AG20443 (cell line): ENCODE measurements at regions not wholly inside any gene's neighbourhood (a gene's known extent, or its start where the extent isn't known, plus 50 kb on each side); places are given as distances from the start of the nearest gene placed in this dataset.

Experiments
- DNase-seq: peaks from one replicate; pipeline ENCODE4 v3.0.0; 2012; ENCODE audit warnings: low spot score, mixed read lengths

DNA sequence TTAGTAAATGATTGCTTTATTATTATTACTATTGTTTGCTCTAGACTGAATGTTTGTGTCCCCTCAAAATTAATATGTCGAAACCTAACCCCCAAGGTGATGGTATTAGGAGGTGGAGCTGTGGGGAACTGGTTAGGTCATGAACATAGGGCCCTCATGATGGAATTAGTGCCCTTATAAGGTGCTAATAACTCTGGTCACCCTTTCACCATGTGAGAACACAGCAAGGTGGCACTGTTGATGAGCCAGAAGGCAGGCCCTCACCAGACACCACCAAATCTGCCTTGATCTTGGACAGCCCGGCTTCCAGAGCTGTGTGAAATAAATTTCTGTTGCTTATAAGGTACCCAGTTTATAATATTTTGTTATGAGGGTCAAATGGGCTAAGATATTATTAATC is 95.8 kb downstream of the BDNF start:
- no peak for DNase-seq

DNA sequence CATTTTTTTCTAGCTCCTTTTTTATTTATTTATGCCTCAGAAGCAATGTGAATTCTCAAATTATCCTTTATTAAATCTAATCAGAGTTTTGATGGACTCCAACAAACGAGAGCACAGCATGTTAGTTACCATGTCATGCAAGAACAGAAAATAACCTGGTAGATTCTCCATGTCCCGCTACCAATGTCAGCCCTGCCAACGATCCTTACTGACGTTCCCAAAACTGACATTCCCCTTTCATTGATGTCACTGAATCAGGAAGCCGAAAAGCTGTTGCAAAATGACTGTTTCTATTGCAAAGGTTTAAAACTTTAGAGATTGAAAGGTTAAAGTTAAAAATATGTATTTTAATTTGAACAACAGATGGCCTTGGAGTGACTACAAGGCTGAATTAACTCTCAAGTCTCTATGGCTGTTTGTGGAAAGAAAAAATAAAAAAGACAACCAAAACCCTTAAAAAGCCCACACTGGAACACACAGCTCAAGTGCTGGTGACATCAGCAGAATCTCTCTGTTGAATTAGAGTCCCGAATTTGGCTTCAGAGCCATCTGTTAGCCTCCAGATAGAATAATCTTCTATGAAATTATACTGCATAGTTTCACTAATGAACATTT is 96.8 kb downstream of the BDNF start:
- no peak for DNase-seq

DNA sequence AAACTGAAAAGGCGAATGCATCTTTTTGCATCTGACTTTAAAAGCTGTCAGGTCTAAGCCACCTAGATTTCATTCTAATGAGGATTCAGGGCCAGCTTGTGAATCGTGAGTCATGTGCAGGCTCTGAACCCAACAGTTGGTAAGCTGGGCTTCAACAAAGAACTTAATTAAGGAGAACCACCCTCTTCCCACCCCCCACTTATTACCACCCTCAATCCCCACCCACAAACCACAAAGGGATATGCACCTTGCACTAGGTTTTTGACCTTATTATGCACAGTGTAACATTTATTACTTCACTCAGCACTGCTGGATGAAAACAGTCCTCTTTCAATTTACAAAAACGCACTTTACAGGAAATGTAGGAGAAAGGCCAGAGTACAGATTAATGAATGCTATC is 94.1 kb upstream of the LIN7C start:
- DNase-seq, result no peak

DNA sequence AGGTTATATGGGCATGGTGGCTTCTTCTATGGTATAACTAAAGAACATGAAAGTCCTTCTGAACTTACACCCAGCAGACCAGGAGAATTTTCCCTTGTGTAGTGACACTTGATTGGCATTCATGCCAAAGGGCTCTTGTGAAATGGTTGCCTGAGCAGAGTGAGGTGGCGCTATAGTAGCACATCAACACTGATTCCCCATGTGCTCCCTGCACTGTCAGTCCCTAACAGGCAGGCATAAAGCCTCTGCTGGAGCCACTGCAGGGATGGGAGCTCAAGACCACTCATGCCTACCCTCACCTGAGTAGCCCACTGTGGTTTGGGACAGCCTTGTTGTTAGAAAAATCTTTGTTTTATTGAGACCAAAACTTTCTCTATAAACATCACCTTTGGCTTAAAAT is 92.6 kb upstream of the LIN7C start:
- no peak for DNase-seq

DNA sequence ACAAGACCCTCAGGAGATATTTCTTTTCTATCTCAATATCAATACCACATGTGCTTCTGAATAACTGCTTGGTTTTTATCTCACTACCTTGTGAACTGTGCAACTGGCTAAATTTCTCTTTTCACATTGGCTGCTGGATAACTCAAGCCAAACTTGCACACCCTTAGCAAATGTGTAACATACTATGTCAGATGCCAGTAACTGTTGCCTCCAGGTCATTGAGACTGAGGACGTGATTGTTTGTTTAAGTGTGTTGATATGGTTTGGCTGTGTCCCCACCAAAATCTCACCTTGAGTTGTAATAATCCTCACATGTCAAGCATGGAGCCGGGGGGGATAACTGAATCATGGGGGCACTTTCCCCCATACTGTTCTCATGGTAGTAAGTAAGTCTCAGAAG is 90.2 kb upstream of the LIN7C start:
- DNase-seq, result no peak

DNA sequence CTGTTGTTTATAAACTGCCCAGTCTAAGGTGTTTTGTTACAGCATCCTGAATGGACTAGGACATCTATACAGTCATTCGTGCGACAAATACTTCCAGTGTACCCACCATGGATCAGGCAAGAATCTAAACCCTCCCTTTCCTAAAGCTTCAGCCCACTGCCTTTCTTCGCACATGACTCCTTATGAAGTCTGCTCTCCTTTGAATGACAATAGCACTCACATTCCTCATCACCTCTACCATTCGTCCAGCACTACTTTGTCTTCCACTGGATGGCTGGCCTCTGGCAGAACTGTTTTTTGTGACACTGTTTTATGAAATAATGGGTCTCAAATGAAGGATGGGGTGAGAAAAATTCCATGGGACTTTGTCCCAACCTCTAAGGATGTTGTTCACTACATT is 89.8 kb upstream of the LIN7C start:
- DNase-seq, result no peak

DNA sequence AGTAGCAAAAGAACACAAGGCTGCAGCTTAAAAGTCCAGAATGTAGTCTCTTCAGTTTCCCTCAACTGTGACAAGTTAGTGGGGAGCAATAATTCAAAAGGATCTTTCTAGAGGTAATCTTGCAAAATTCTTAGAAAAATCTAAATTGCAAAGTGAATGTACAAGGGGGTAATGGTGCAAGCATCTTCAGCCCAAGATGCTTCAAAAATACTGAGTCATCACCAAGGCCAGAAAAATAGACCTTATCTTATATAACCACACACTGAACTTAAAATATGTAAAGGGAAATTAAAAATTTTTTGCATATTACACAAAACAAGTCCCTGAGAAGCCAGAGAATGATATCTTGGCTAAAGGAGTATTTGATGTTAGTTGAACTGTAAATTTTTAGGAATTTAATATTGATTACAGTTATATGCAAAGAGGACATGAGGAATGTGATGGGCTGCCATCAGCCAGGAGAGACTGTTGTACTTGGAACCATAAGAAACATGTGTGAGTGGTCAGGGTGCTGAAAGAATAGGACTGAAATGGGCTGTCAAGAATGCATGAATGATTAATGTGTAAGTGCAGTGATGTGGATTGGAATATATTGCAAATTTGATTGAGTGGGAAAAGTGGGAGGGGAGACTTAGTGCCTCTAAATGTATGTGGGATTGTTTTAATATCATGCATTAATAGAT is 85.7 kb upstream of the LIN7C start:
- DNase-seq, result no peak

DNA sequence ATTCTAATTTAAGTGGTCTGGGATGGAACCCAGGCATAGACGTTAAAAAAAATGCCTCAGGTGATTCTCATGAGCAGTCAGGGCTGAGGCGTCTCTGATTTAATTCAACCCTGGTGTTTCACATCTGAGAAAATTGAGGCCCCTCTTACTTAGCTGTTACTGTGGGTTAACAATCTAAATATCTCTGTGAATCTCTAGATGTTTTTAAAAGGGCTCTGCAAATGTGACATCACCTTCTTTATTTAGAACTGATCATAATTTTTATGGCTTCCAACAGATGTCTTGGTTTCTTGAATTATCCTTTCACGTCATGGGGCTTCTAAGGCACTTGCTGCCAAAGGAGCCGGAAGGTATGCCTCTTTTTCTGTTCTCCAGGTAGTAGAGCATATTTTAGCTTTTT is 76.1 kb upstream of the LIN7C start:
- no peak for DNase-seq

DNA sequence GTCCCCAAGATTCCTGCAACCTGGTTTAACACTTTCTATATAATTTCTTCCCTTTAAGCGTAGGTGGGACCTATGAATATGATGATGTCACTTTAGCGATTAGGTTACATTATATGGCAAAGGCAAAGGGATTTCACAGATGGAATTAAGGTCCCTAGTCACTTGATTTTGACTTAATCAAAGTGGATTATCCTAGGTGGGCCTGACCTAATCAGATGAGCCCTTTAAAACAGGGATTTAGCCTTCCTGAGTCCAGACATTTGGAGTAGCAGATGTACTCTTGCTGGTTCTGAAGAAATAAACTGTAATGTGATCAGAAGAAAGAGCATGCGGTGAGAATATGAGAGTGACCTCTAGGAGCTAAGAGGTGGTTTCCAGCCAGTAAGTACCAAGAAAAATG is 67.8 kb upstream of the LIN7C start:
- no peak for DNase-seq

DNA sequence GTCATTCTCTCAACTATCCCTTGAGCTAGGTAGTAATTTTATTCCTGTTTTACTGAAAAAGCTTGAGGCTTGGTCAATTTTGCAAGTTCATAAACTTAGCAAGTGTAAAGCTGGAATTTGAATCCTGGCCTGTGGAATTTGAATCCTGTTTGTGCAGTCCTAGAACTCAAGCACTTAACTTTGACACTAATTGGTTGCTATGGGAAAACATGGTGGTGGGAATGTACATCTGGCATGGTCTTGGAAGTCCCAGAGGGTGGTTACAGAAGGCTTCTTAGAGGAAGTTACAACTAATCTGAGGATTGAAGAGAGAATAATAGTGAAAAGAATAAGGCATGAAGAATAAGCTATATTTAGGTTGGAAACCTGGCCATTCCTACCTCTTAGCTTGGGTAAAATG is 66.5 kb upstream of the LIN7C start:
- no peak for DNase-seq

DNA sequence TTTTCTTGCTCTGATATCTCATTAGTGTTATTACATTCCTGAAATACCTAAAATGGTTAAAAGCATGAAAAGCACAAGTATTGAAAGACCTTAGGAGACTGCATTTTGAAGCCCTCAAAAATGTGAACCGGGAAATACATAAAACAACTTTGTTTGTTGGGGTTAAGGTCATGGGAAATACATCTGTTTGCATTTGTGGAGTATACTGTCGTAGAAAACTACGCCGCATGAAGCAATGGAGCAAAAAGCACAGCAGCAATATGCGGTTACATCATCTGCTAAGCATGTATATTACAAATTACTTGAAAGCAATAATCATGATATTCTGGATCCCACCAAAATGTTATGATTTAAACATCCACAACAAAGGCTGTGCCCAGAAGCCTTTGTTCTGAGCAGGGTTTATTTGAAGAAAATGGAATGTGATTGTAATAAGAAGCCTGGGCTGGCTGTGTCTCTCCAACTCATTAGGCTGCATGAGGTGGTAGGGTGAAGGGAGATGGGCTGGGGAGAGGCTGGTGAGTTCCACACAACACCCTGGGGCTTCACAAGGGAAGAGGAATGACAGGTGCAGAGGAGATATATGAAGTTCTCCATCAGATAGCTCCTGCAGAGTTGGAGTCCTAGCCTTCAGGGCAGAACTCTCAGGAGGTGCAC is 64.7 kb upstream of the LIN7C start:
- peak; percentile 35 for DNase-seq

DNA sequence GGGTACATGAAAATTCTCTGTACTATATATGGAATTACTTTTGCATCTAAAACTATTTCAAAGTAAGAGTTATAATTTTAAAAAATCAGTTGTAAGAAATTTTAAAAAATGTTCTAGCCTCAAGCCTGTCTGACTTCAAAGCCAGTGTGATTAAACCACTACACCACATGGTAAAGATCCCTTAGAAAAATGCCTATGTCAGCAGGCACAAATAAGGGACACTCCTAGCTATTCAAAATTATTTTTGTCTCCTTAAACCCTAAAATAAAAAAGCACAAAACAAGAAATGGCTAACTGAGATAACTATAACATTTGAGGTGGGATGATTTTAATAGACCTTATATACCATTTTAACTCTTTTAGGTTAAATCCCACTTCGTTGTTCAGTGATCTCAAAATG is 64.0 kb upstream of the LIN7C start:
- DNase-seq, result no peak

DNA sequence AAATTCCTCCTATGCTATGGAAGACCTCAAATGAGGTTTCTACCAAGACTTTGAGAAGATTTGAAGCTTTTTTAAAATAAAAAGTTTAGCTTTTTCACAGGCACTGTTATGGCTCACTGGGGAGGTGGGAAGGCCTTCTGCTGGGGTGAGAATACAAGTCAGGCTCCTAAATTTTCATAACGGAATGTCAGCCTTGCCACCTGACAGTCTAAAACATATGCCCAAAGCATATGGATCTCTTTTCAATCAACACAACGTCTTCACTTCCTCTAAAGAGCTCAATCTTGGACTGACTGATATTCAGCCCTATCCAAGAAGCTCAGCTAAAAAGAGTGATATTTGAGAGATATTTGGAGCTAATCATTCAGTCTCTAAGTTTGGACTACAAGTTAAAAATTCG is 57.1 kb upstream of the LIN7C start:
- DNase-seq, result no peak

DNA sequence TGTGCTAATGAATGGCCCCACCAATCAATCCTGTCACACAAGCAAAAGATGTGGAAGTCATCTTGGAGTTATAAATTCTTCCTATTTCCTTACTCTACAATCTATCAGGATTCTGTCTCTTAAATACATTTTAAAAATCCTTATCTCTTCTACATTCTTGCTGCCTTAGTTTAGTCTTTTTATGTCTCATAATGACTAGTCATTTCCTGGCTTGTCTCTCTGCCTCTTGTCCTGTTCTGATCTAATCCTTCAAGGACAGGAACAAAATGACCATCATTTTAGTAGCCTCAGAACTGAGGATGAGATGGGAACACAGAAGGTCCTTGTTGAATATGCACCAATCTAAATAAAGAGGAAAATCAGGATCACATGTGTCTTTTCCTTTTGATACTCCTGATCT is 56.6 kb upstream of the LIN7C start:
- DNase-seq, result peak; percentile 34

DNA sequence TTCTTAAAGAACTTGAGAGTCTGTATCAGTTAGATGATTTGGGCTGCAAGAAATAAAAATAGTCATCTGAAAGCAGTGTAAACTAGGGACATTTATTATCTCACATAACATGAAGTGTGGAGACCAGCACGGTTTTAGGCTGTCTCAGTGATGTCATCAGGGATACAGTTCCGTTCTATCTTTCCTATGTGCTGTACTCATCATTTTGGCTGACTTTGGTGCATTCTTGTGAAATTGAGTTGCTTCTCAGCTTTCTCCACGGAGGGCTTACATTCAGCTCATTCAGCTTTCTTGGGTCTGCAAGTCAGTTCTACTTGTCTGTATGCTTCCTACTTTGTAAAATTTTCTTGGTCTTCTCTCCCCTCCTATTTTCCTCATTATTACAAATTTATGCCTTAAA is 51.8 kb upstream of the LIN7C start:
- DNase-seq, result peak; percentile 21

DNA sequence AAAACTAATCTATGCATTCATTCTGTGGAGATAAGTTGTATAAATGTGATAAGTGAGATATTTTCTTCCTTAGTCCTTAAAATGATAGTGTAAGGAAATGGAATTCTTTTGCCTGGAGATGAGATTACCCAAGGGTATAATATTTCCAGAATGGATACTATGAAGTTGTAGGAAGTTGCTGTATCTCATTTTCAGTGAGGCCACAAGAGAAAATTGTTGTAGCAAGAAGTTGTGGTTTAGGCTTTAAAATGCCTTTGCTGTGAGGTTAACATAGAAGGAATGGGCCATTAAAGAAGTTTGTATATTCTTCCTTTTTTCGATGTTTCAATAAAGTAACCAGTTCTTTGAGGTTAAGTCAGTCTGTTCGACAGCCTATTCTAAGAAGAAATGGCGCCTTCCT is 50.7 kb upstream of the LIN7C start:
- DNase-seq, result peak; percentile 17
